GM12873 (cell line): ENCODE measurements at regions not wholly inside any gene's neighbourhood (a gene's known extent, or its start where the extent isn't known, plus 50 kb on each side); places are given as distances from the start of the nearest gene placed in this dataset.
A peak's percentile ranks its signal among the peaks of the same experiment; 100 is the strongest.

ENCODE experiments used
- TF ChIP-seq, protein P1 (sequence below): IDR thresholded peaks from 2 replicates; pipeline ENCODE4 v1.5.1; 2012; ENCODE audit warnings: low read depth, mild to moderate bottlenecking, moderate library complexity, low read length, control low read depth; ENCODE audit not compliant: insufficient read depth; ENCODE audit errors: missing control alignments

DNA sequence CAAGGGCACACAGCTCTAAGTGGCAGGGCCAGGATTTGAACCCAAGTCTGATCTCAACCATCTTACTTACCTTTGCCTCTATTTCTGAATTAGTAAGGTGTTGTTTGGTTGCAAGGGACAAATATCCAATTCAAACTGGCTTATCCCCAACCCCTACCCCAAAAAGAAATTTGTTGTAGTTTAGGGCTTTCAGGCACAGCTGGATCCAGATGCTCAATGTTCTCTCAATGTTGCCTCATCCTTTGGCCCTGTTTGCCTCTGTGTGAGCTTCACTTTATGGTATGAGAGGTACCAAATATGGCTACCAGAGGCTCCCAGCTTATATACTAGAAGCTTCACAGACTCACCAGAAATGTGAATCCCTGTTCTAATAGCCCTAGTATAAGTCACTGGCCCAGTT is 499.9 kb downstream of the SHQ1 start:
- TF ChIP-seq, protein P1, sequence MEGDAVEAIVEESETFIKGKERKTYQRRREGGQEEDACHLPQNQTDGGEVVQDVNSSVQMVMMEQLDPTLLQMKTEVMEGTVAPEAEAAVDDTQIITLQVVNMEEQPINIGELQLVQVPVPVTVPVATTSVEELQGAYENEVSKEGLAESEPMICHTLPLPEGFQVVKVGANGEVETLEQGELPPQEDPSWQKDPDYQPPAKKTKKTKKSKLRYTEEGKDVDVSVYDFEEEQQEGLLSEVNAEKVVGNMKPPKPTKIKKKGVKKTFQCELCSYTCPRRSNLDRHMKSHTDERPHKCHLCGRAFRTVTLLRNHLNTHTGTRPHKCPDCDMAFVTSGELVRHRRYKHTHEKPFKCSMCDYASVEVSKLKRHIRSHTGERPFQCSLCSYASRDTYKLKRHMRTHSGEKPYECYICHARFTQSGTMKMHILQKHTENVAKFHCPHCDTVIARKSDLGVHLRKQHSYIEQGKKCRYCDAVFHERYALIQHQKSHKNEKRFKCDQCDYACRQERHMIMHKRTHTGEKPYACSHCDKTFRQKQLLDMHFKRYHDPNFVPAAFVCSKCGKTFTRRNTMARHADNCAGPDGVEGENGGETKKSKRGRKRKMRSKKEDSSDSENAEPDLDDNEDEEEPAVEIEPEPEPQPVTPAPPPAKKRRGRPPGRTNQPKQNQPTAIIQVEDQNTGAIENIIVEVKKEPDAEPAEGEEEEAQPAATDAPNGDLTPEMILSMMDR: no peak

GRCh38 chr3:72347819-72348319 is 500.4 kb downstream of the SHQ1 start:
- TF ChIP-seq, protein P1: peak; percentile 31

DNA sequence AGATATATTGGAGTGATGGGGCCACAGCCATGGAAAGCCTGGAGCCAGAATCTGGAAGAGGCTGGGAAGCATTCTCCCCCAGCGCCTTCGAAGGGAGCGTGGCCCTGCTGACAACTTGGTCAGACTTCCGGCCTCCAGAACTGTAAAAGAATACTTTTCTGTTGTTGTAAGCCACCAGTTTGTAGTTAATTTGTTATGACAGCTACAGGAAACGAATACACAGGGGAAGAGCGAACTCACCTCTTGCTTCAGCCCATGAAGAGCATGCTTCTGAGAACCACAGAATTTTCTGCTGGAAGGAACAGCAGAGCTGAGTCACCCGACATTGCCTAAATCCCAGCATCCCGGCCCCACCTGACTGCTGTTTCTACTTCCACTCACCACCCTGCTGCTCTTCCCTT is 501.7 kb downstream of the SHQ1 start:
- TF ChIP-seq, protein P1: no peak

GRCh38 chr3:72345980-72346379 is 502.3 kb downstream of the SHQ1 start:
- TF ChIP-seq, protein P1: no peak

DNA sequence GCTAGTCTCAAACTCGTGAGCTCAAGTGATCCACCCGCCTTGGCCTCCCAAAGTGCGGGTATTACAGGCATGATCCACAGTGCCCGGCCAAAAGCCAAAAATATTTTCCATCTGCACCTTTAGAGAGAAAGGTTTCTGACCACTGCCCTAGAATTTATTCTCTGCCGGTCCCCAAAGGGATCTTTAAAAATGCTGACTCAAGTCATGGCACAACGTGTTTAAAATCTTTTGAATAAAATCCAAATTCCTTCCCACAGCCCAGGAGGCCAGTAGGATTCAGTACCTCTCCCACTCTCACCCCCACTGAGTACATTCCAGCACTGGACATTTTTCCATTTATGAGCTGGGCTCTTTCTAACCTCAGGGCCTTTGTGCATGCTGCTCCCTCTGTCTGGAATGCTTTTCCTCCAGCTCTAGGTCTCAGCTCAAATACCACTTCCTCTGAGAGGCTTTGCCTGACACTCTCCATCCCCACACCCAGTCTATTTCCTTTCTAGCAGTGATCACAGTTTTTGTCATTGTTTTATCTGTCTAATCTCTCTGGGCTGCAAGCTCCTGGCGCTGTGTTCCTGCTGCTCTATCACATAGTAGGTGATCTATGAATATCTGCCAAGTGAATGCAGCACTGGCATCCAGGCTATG is 502.9 kb downstream of the SHQ1 start:
- TF ChIP-seq, protein P1: no peak

GRCh38 chr3:72344647-72345046 is 503.6 kb downstream of the SHQ1 start:
- TF ChIP-seq, protein P1: no peak

DNA sequence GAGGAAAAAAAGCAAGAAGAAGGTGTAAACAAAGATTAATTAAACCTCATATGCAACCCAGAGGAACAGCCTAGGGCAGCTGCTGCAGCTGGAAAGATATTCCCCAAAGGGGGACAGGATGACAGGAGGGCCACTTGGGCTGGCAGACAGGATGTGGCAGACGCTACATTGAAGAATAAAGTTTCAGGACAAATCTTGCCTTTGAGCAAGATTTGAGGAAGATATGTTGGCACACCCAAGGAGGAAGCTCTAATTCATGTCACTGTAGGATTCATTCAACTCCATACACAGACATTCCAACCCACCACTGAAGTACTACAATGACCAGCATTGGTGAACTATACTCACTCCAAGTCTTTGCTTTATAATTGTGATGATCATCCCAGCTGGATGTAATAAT is 504.0 kb downstream of the SHQ1 start:
- TF ChIP-seq, protein P1: no peak
